ENCODE measurements at regions not wholly inside any gene's neighbourhood (a gene's known extent, or its start where the extent isn't known, plus 50 kb on each side); places are given as distances from the start of the nearest gene placed in this dataset.

DNA sequence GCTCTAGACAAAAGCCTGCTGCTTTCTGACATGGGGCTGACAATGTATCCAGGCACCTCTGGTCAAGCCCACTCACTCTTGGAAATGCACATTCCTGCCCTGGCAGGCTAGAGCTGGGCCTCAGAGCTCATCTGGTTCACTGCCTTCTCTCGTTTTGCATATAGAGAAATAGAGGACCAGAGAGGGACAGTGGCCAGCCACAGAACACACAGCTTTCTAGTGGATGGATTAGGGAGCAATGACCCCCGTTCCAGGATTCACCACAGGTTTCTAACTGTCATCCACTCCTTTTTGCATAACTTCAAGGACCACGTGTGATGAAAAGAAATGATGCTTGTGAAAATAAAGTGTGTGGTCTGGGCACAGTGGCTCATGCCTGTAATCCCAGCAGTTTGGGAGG, 129.6 kb upstream of the IGSF21 start:
- Histone ChIP-seq H3K9me3 (no peaks in the 10 kb centered on the region), H3K27me3 (ENCODE audit: insufficient read depth) (no peaks in the 10 kb centered on the region), H2AFZ (ENCODE audit: low read depth) (no peak overlapping the region), H4K20me1 (ENCODE audit: insufficient read depth) (no peaks in the 10 kb centered on the region), H3K9ac (no peak overlapping the region), H3F3A (replicated peaks; ENCODE audit: insufficient read depth) (no peaks in the 10 kb centered on the region), H3K79me2 (ENCODE audit: insufficient read depth) (no peaks in the 10 kb centered on the region), H3K4me2 (no peak overlapping the region), H3K9me2 (no peaks in the 10 kb centered on the region), H3K27ac (ENCODE audit: low read depth in 2 of 2, low read length in 1 of 2) (no peak overlapping the region), H3K36me3 (replicated peaks in 1 of 2; ENCODE audit: control insufficient read depth in 1 of 2, insufficient read depth in 2 of 2, low read length in 1 of 2) (no peaks in the 10 kb centered on the region), H3K4me1 (ENCODE audit: control insufficient read depth in 1 of 2, insufficient read depth in 2 of 2, low read depth in 1 of 2, low read length in 1 of 2) (no peaks in the 10 kb centered on the region), H3K4me3 (ENCODE audit: low read depth in 2 of 2, low read length in 1 of 2) (no peak overlapping the region)
- TF ChIP-seq NFIC (IDR thresholded peaks at IDR 0.05; ENCODE audit: borderline replicate concordance) (no peak), YY1 (IDR thresholded peaks at IDR 0.05; ENCODE audit: low read depth) (no peak), SMC3 (IDR thresholded peaks at IDR 0.05; ENCODE audit: low read depth, low read length) (no peak), TEAD4 (IDR thresholded peaks at IDR 0.05; ENCODE audit: borderline replicate concordance, insufficient read depth) (no peak), NRF1 (IDR thresholded peaks at IDR 0.05; ENCODE audit: low read depth, low read length) (no peak), MXI1 (IDR thresholded peaks at IDR 0.05; ENCODE audit: low read depth, low read length) (no peak), JUND (IDR thresholded peaks at IDR 0.05) (no peak), FOSL2 (IDR thresholded peaks at IDR 0.05; ENCODE audit: borderline replicate concordance, low read depth) (no peak), ELF1 (IDR thresholded peaks at IDR 0.05) (no peak), TCF12 (IDR thresholded peaks at IDR 0.05) (no peak), POLR2AphosphoS5 (IDR thresholded peaks at IDR 0.05; ENCODE audit: low read depth, low read length) (no peak), CHD2 (IDR thresholded peaks at IDR 0.05; ENCODE audit: low read length, partially characterized antibody) (no peak), TAF1 (IDR thresholded peaks at IDR 0.05; ENCODE audit: borderline replicate concordance, low read depth, low read length) (no peak), RAD21 (IDR thresholded peaks at IDR 0.05; ENCODE audit: low read length) (no peak), EP300 (IDR thresholded peaks at IDR 0.05; ENCODE audit: borderline replicate concordance in 1 of 2, low read depth in 1 of 2, low read length in 1 of 2) (no peak), RFX5 (IDR thresholded peaks at IDR 0.05; ENCODE audit: low read length) (no peak)
- TF ChIP-seq, protein P1, sequence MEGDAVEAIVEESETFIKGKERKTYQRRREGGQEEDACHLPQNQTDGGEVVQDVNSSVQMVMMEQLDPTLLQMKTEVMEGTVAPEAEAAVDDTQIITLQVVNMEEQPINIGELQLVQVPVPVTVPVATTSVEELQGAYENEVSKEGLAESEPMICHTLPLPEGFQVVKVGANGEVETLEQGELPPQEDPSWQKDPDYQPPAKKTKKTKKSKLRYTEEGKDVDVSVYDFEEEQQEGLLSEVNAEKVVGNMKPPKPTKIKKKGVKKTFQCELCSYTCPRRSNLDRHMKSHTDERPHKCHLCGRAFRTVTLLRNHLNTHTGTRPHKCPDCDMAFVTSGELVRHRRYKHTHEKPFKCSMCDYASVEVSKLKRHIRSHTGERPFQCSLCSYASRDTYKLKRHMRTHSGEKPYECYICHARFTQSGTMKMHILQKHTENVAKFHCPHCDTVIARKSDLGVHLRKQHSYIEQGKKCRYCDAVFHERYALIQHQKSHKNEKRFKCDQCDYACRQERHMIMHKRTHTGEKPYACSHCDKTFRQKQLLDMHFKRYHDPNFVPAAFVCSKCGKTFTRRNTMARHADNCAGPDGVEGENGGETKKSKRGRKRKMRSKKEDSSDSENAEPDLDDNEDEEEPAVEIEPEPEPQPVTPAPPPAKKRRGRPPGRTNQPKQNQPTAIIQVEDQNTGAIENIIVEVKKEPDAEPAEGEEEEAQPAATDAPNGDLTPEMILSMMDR (IDR thresholded peaks at IDR 0.05), result no peak
- TF ChIP-seq, protein P2, sequence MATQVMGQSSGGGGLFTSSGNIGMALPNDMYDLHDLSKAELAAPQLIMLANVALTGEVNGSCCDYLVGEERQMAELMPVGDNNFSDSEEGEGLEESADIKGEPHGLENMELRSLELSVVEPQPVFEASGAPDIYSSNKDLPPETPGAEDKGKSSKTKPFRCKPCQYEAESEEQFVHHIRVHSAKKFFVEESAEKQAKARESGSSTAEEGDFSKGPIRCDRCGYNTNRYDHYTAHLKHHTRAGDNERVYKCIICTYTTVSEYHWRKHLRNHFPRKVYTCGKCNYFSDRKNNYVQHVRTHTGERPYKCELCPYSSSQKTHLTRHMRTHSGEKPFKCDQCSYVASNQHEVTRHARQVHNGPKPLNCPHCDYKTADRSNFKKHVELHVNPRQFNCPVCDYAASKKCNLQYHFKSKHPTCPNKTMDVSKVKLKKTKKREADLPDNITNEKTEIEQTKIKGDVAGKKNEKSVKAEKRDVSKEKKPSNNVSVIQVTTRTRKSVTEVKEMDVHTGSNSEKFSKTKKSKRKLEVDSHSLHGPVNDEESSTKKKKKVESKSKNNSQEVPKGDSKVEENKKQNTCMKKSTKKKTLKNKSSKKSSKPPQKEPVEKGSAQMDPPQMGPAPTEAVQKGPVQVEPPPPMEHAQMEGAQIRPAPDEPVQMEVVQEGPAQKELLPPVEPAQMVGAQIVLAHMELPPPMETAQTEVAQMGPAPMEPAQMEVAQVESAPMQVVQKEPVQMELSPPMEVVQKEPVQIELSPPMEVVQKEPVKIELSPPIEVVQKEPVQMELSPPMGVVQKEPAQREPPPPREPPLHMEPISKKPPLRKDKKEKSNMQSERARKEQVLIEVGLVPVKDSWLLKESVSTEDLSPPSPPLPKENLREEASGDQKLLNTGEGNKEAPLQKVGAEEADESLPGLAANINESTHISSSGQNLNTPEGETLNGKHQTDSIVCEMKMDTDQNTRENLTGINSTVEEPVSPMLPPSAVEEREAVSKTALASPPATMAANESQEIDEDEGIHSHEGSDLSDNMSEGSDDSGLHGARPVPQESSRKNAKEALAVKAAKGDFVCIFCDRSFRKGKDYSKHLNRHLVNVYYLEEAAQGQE (IDR thresholded peaks at IDR 0.05; ENCODE audit: low read depth, low read length), result no peak
- TF ChIP-seq, protein P3, sequence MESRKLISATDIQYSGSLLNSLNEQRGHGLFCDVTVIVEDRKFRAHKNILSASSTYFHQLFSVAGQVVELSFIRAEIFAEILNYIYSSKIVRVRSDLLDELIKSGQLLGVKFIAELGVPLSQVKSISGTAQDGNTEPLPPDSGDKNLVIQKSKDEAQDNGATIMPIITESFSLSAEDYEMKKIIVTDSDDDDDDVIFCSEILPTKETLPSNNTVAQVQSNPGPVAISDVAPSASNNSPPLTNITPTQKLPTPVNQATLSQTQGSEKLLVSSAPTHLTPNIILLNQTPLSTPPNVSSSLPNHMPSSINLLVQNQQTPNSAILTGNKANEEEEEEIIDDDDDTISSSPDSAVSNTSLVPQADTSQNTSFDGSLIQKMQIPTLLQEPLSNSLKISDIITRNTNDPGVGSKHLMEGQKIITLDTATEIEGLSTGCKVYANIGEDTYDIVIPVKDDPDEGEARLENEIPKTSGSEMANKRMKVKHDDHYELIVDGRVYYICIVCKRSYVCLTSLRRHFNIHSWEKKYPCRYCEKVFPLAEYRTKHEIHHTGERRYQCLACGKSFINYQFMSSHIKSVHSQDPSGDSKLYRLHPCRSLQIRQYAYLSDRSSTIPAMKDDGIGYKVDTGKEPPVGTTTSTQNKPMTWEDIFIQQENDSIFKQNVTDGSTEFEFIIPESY (IDR thresholded peaks at IDR 0.05; ENCODE audit: borderline replicate concordance, low read depth), result no peak
- TF ChIP-seq, protein P4, sequence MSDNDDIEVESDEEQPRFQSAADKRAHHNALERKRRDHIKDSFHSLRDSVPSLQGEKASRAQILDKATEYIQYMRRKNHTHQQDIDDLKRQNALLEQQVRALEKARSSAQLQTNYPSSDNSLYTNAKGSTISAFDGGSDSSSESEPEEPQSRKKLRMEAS (IDR thresholded peaks at IDR 0.05; ENCODE audit: low read depth), result no peak
- CTCF ChIA-PET, result interaction anchor here (1.3 kb wide), 1 partner anchor 603 kb away, joined by 4 read pairs; no protein-coding TSS in a partner anchor
- no peak for DNase-seq
- 10% methylated on average over 3 of the region's 3 CpGs for WGBS (ENCODE audit: low lambda C conversion rate)
- POLR2A ChIA-PET, result no interaction called here
